ENCODE measurements at regions not wholly inside any gene's neighbourhood (a gene's known extent, or its start where the extent isn't known, plus 50 kb on each side); places are given as distances from the start of the nearest gene placed in this dataset.

DNA sequence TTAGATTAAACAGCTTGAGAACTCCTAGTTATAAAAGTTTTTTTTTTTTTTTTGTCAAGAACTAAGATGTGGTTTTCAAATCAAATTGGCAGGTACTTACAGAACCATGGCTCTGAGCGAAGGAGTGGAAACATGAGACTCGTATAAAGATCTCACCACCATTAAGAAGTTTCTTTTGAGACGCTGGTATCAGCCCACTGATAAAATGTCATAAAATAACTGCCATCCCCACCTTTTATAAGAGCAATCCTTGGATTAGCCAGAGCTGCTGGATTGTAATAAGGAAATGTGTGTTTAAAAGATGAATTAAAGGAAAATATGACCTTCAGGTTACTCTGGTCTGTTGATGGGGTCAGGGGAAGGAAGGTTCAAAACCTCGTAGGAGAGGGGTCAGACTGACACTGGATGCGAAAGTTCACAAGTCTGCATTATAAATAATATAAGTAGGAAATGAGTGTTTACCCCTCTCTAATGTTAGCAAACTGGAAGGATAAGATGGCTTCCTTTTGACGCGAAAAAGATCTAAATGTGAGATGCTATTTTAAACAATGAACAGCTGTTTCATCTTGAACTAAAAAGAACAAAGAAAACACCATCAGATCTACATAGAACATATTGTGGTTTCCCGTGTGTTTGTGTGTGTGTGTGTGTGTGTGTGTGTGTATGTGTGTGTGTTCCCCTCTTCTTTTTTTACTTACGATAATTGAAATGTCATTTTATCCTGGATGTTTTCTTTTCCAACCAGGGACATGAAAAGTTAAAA lies 386.8 kb upstream of the JAG1 start:
- TF ChIP-seq, protein P1, sequence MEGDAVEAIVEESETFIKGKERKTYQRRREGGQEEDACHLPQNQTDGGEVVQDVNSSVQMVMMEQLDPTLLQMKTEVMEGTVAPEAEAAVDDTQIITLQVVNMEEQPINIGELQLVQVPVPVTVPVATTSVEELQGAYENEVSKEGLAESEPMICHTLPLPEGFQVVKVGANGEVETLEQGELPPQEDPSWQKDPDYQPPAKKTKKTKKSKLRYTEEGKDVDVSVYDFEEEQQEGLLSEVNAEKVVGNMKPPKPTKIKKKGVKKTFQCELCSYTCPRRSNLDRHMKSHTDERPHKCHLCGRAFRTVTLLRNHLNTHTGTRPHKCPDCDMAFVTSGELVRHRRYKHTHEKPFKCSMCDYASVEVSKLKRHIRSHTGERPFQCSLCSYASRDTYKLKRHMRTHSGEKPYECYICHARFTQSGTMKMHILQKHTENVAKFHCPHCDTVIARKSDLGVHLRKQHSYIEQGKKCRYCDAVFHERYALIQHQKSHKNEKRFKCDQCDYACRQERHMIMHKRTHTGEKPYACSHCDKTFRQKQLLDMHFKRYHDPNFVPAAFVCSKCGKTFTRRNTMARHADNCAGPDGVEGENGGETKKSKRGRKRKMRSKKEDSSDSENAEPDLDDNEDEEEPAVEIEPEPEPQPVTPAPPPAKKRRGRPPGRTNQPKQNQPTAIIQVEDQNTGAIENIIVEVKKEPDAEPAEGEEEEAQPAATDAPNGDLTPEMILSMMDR (IDR thresholded peaks at IDR 0.05) = no peak
- TF ChIP-seq TCF7L2 (IDR thresholded peaks at IDR 0.05; ENCODE audit: low read depth, low read length) = no peak
- TF ChIP-seq REST (IDR thresholded peaks at IDR 0.05; ENCODE audit: insufficient read depth in 1 of 2, low read depth in 2 of 2, low read length in 1 of 2) = no peak
- no peak for TF ChIP-seq POLR2AphosphoS5 (IDR thresholded peaks at IDR 0.05; ENCODE audit: low read depth, low read length)

Measured in Panc1 (cell line).